ENCODE measurements at regions not wholly inside any gene's neighbourhood (a gene's known extent, or its start where the extent isn't known, plus 50 kb on each side); places are given as distances from the start of the nearest gene placed in this dataset.

DNA sequence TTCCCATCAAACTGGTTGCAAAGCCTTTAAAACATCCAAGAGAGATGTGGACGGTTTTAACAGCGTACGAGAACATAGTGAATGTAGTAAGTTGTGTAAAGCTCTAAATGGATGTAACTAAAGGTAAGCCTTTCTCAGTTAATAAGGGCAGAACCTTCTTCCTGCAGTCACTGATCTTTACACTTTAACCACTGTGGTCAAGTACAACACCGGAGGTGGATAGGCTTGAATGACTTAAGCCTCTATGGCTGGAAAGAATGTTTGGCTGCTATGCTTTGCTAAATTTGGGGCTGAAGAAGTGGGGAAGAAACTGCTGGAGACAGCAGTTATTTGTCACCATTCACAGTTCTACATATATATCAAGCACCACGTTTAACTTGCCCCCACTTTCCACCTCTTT, 285.1 kb upstream of the FMR1 start:
- Mint-ChIP-seq H3K27me3 (ENCODE audit: low read depth in 2 of 2) (no peaks in the 10 kb centered on the region), H3K27ac (no peak overlapping the region), H3K9me3 (no peaks in the 10 kb centered on the region), H3K4me1 (no peaks in the 10 kb centered on the region), H3K4me3 (no peak overlapping the region), H3K36me3 (no peaks in the 10 kb centered on the region)
- no peaks in the 10 kb centered on the region for H3K4me1 ChIP-seq (ENCODE audit: control insufficient read depth, insufficient read depth, low read length)
- WGBS (ENCODE audit: insufficient coverage), result 63% methylated on average over 1 of the region's 5 CpGs
- H3K36me3 ChIP-seq (ENCODE audit: control insufficient read depth, insufficient read depth, low read length), result no peaks in the 10 kb centered on the region
- no peak for DNase-seq
- no peak overlapping the region for H3K27ac ChIP-seq (ENCODE audit: low read length)
- H3K9me3 ChIP-seq (ENCODE audit: control insufficient read depth, insufficient read depth, low read length), result no peaks in the 10 kb centered on the region
- intact Hi-C loops (cut with micrococcal nuclease), result no loop called here
- TF ChIP-seq, protein P1, sequence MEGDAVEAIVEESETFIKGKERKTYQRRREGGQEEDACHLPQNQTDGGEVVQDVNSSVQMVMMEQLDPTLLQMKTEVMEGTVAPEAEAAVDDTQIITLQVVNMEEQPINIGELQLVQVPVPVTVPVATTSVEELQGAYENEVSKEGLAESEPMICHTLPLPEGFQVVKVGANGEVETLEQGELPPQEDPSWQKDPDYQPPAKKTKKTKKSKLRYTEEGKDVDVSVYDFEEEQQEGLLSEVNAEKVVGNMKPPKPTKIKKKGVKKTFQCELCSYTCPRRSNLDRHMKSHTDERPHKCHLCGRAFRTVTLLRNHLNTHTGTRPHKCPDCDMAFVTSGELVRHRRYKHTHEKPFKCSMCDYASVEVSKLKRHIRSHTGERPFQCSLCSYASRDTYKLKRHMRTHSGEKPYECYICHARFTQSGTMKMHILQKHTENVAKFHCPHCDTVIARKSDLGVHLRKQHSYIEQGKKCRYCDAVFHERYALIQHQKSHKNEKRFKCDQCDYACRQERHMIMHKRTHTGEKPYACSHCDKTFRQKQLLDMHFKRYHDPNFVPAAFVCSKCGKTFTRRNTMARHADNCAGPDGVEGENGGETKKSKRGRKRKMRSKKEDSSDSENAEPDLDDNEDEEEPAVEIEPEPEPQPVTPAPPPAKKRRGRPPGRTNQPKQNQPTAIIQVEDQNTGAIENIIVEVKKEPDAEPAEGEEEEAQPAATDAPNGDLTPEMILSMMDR (IDR thresholded peaks at IDR 0.05), result no peak
- H3K4me3 ChIP-seq (ENCODE audit: low read length), result no peak overlapping the region
- H3K27me3 ChIP-seq (ENCODE audit: control insufficient read depth, insufficient read depth, low read length), result no peaks in the 10 kb centered on the region
- ATAC-seq, result no peak

DNA sequence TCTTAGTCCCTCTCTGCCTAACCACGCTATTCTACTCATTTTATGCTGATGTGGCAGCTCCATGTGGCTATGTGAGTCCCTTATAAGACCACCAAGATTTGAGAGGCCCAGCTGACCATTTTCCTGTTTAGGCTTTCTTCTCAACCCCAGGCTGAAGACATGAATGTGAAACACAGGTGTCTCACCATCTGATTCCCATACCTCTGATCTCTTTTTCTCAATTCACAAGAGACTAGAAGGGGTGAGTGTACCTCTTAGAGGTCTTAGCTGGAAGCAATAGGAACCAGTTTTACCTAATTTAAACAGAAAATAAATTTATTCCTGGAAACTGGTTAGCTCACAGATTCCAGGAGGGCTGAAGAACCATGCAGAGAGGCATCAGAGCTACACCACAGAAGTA, 276.5 kb upstream of the FMR1 start:
- H3K9me3 ChIP-seq (ENCODE audit: control insufficient read depth, insufficient read depth, low read length), result no peaks in the 10 kb centered on the region
- no peak for DNase-seq
- Mint-ChIP-seq H3K27me3 (ENCODE audit: low read depth in 2 of 2) (no peaks in the 10 kb centered on the region), H3K36me3 (no peaks in the 10 kb centered on the region), H3K9me3 (no peaks in the 10 kb centered on the region), H3K27ac (no peak overlapping the region), H3K4me3 (no peak overlapping the region), H3K4me1 (no peaks in the 10 kb centered on the region)
- H3K27me3 ChIP-seq (ENCODE audit: control insufficient read depth, insufficient read depth, low read length), result no peaks in the 10 kb centered on the region
- ATAC-seq, result no peak
- no peaks in the 10 kb centered on the region for H3K4me1 ChIP-seq (ENCODE audit: control insufficient read depth, insufficient read depth, low read length)
- H3K27ac ChIP-seq (ENCODE audit: low read length), result no peak overlapping the region
- no peak overlapping the region for H3K4me3 ChIP-seq (ENCODE audit: low read length)
- intact Hi-C loops (cut with micrococcal nuclease), result no loop called here
- H3K36me3 ChIP-seq (ENCODE audit: control insufficient read depth, insufficient read depth, low read length), result no peaks in the 10 kb centered on the region
- TF ChIP-seq, protein P1 (IDR thresholded peaks at IDR 0.05), result no peak
- 89% methylated on average over 1 of the region's 1 CpG for WGBS (ENCODE audit: insufficient coverage)

DNA sequence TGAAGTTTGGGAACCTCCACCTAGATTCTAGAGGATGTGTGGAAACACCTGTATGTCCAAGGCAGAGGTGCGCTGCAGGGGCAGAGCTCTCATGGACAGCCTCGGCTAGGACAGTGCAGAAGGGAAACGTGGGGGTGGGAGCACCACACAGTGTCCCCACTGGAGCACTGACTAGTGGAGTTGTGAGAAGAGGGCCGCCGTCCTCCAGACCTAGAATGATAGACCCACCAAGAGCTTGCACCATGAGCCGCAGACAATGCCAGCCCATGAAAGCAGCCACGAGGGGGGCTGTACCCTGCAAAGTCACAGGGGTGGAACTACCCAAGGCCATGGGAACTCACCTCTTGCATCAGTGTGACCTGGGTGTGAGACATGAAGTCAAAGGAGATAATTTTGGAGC, 274.5 kb upstream of the FMR1 start:
- Histone ChIP-seq H3K4me3 (ENCODE audit: low read length) (no peak overlapping the region), H3K4me1 (ENCODE audit: control insufficient read depth, insufficient read depth, low read length) (no peaks in the 10 kb centered on the region), H3K27ac (ENCODE audit: low read length) (no peak overlapping the region), H3K9me3 (ENCODE audit: control insufficient read depth, insufficient read depth, low read length) (no peaks in the 10 kb centered on the region), H3K36me3 (ENCODE audit: control insufficient read depth, insufficient read depth, low read length) (no peaks in the 10 kb centered on the region), H3K27me3 (ENCODE audit: control insufficient read depth, insufficient read depth, low read length) (no peaks in the 10 kb centered on the region)
- no peak for ATAC-seq
- TF ChIP-seq, protein P1 (IDR thresholded peaks at IDR 0.05), result no peak
- H3K27me3 Mint-ChIP-seq (ENCODE audit: low read depth in 2 of 2), result no peaks in the 10 kb centered on the region
- no peak for DNase-seq
- H3K4me3 Mint-ChIP-seq, result no peak overlapping the region
- H3K27ac Mint-ChIP-seq, result no peak overlapping the region
- H3K4me1 Mint-ChIP-seq, result no peaks in the 10 kb centered on the region
- no peaks in the 10 kb centered on the region for H3K9me3 Mint-ChIP-seq
- WGBS (ENCODE audit: insufficient coverage), result 90% methylated on average over 7 of the region's 7 CpGs
- intact Hi-C loops (cut with micrococcal nuclease), result no loop called here
- H3K36me3 Mint-ChIP-seq, result no peaks in the 10 kb centered on the region

DNA sequence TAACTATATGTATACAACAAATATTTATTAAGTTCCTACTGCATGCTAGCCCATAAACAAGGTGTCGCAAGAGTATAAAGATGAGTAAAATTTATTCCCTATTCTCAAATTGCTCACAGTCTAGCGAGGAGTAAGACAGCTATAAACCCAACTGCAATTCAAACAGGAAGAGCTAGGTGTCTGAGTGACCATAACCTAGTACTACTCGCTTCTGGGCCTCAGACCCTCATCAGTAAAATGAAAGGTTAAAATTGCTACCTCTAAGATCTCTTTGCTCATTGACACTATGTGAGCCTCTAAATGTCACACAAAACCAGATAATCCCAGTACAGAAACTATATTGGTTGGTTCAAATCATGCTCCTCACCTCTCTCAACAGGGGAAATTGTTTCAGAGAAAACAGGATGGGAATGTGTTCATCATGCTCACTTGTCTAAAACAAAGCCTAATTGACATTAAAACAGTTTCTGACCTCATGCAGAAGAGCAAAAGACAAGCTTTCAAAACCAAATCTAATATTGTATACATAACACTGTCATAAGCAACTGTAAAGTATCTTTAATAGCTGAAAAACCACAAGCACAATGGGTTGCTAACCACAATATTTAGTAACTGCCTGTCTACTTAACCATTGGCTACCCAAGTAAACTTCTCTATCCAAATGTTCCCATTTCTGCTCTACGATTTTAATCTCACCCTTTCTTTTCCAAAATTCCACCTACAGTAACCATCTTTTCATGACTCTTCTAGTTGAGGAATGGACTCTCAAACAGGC, 264.6 kb upstream of the FMR1 start:
- peaks cover 7 to 9% of the 10 kb centered on the region in 2 donors for H3K9me3 Mint-ChIP-seq
- H3K27me3 ChIP-seq (ENCODE audit: control insufficient read depth, insufficient read depth, low read length), result no peaks in the 10 kb centered on the region
- H3K27ac ChIP-seq (ENCODE audit: low read length), result no peak overlapping the region
- no peaks in the 10 kb centered on the region for H3K4me1 Mint-ChIP-seq
- H3K4me3 Mint-ChIP-seq, result no peak overlapping the region
- H3K36me3 ChIP-seq (ENCODE audit: control insufficient read depth, insufficient read depth, low read length), result no peaks in the 10 kb centered on the region
- intact Hi-C loops (cut with micrococcal nuclease), result no loop called here
- TF ChIP-seq, protein P1 (IDR thresholded peaks at IDR 0.05), result no peak
- no peaks in the 10 kb centered on the region for H3K36me3 Mint-ChIP-seq
- DNase-seq (no peak), ATAC-seq (no peak)
- H3K9me3 ChIP-seq (ENCODE audit: control insufficient read depth, insufficient read depth, low read length), result no peaks in the 10 kb centered on the region
- H3K4me3 ChIP-seq (ENCODE audit: low read length), result no peak overlapping the region
- no peaks in the 10 kb centered on the region for H3K4me1 ChIP-seq (ENCODE audit: control insufficient read depth, insufficient read depth, low read length)
- WGBS (ENCODE audit: insufficient coverage), result 41% methylated on average over 3 of the region's 4 CpGs
- no peaks in the 10 kb centered on the region for H3K27me3 Mint-ChIP-seq (ENCODE audit: low read depth in 2 of 2)
- no peak overlapping the region for H3K27ac Mint-ChIP-seq
